Natural killer cell (primary cell): ENCODE measurements at regions not wholly inside any gene's neighbourhood (a gene's known extent, or its start where the extent isn't known, plus 50 kb on each side); places are given as distances from the start of the nearest gene placed in this dataset.

Experiments used
- ATAC-seq, 3 donors: fragments of 150-1000 bp in 2 of 3; fragments of 200-7000 bp in 1 of 3; cut with Tn5 transposase; 1 replicate in 1 of 3; 2 replicates in 2 of 3; pipeline ENCODE4 v1.10.0; 2021; ENCODE audit warnings: mild to moderate bottlenecking in 2 of 3, moderate library complexity in 2 of 3
- DNase-seq, 2 donors: peaks; one replicate each; pipeline versions ENCODE4 v3.0.0 to v3.0.0-alpha.2; 2013 to 2021; ENCODE audit warnings: mixed read lengths in 1 of 2
- H3K27ac ChIP-seq: one replicate; pipeline ENCODE4 v1.5.1; 2013; ENCODE audit warnings: mild to moderate bottlenecking, low read length
- H3K27me3 ChIP-seq: one replicate; pipeline ENCODE4 v1.6.1; 2013; ENCODE audit warnings: low read length; ENCODE audit not compliant: control insufficient read depth, insufficient read depth
- H3K36me3 ChIP-seq: one replicate; pipeline ENCODE4 v1.6.1; 2013; ENCODE audit warnings: low read length; ENCODE audit not compliant: control insufficient read depth, insufficient read depth
- H3K4me1 ChIP-seq: one replicate; pipeline ENCODE4 v1.6.1; 2013; ENCODE audit warnings: low read length; ENCODE audit not compliant: control insufficient read depth, insufficient read depth
- H3K4me3 ChIP-seq: one replicate; pipeline ENCODE4 v1.5.1; 2013; ENCODE audit warnings: low read length
- H3K9me3 ChIP-seq: one replicate; pipeline ENCODE4 v1.6.1; 2013; ENCODE audit warnings: low read length; ENCODE audit not compliant: control insufficient read depth, insufficient read depth
- H3K27ac Mint-ChIP-seq, 2 donors: one replicate each; pipeline ENCODE4 v1.8.0; 2022; ENCODE audit warnings: mild to moderate bottlenecking in 2 of 2, mixed read lengths in 2 of 2, moderate library complexity in 1 of 2
- H3K27me3 Mint-ChIP-seq, 2 donors: one replicate each; pipeline ENCODE4 v1.8.0; 2022; ENCODE audit warnings: low read depth in 2 of 2, mixed read lengths in 2 of 2
- H3K36me3 Mint-ChIP-seq: one replicate; pipeline ENCODE4 v1.8.0; 2022; ENCODE audit warnings: mixed read lengths
- H3K4me1 Mint-ChIP-seq, 2 donors: one replicate each; pipeline ENCODE4 v1.8.0; 2022; ENCODE audit warnings: mixed read lengths in 2 of 2
- H3K4me3 Mint-ChIP-seq: one replicate; pipeline ENCODE4 v1.8.0; 2022; ENCODE audit warnings: mild to moderate bottlenecking, moderate library complexity, mixed read lengths
- H3K9me3 Mint-ChIP-seq, 2 donors: one replicate each; pipeline ENCODE4 v1.8.0; 2022; ENCODE audit warnings: mixed read lengths in 2 of 2
- CTCF ChIP-seq: fragments of 200-600 bp; IDR thresholded peaks from one replicate; pipeline ENCODE4 v1.8.0; 2022; ENCODE audit warnings: antibody characterized with exemption
- WGBS: methylation state at CpG from one replicate; pipeline ENCODE4 v1.1.7; 2013; ENCODE audit warnings: missing lambda C conversion rate; ENCODE audit not compliant: insufficient coverage; 5-methylcytosine and 5-hydroxymethylcytosine counted together
- intact Hi-C: fragments of 100-400 bp; cut with micrococcal nuclease; formaldehyde crosslinking; loops from one replicate; pipeline ENCODE4 v1.14.2; 2022

- Mint-ChIP-seq H3K27me3 (no peaks in the 10 kb centered on the region), H3K36me3 (no peaks in the 10 kb centered on the region), H3K9me3 (peaks cover 4 to 8% of the 10 kb centered on the region in 2 donors), H3K27ac (no peak overlapping the region), H3K4me3 (no peak overlapping the region), H3K4me1 (no peaks in the 10 kb centered on the region)
- Histone ChIP-seq H3K36me3 (no peaks in the 10 kb centered on the region), H3K4me3 (no peak overlapping the region), H3K9me3 (no peaks in the 10 kb centered on the region), H3K27ac (no peak overlapping the region), H3K4me1 (no peaks in the 10 kb centered on the region), H3K27me3 (no peaks in the 10 kb centered on the region)
- DNase-seq = no peak
- intact Hi-C loops = no loop called here
- no peak for TF ChIP-seq CTCF
- 100% methylated on average over 1 of the region's 2 CpGs for WGBS
- no peak for ATAC-seq
Measured at GRCh38 chr6:141028791-141029280, 1103.9 kb upstream of the GJE1 start.

GRCh38 chr6:141026504-141026903 lies 1106.2 kb upstream of the GJE1 start:
- H3K27me3 Mint-ChIP-seq = no peaks in the 10 kb centered on the region
- TF ChIP-seq CTCF = no peak
- Histone ChIP-seq H3K27me3 (no peaks in the 10 kb centered on the region), H3K9me3 (no peaks in the 10 kb centered on the region), H3K4me3 (no peak overlapping the region), H3K36me3 (no peaks in the 10 kb centered on the region), H3K27ac (no peak overlapping the region), H3K4me1 (no peaks in the 10 kb centered on the region)
- WGBS = no CpG with 5 or more reads among the region's 1 CpG
- no peak overlapping the region for H3K27ac Mint-ChIP-seq
- H3K36me3 Mint-ChIP-seq = no peaks in the 10 kb centered on the region
- H3K9me3 Mint-ChIP-seq = peaks cover 9 to 13% of the 10 kb centered on the region in 2 donors
- H3K4me1 Mint-ChIP-seq = no peaks in the 10 kb centered on the region
- intact Hi-C loops = no loop called here
- DNase-seq (no peak), ATAC-seq (no peak)
- H3K4me3 Mint-ChIP-seq = no peak overlapping the region

GRCh38 chr6:141024526-141024925 lies 1108.2 kb upstream of the GJE1 start:
- H3K27me3 Mint-ChIP-seq = no peaks in the 10 kb centered on the region

More at GRCh38 chr6:141024526-141024925, 1108.2 kb upstream of the GJE1 start:
- no peak for DNase-seq
- H3K36me3 ChIP-seq = no peaks in the 10 kb centered on the region
- ATAC-seq = no peak
- no peaks in the 10 kb centered on the region for H3K9me3 ChIP-seq
- Mint-ChIP-seq H3K36me3 (no peaks in the 10 kb centered on the region), H3K4me3 (no peak overlapping the region), H3K27ac (no peak overlapping the region), H3K4me1 (no peaks in the 10 kb centered on the region), H3K9me3 (peaks cover 9 to 13% of the 10 kb centered on the region in 2 donors)
- no peak for TF ChIP-seq CTCF
- intact Hi-C loops = no loop called here
- no peak overlapping the region for H3K4me3 ChIP-seq
- no peak overlapping the region for H3K27ac ChIP-seq
- no peaks in the 10 kb centered on the region for H3K27me3 ChIP-seq
- H3K4me1 ChIP-seq = no peaks in the 10 kb centered on the region
- 76% methylated on average over 2 of the region's 2 CpGs for WGBS
